AG09319 (cell line): ENCODE measurements at regions not wholly inside any gene's neighbourhood (a gene's known extent, or its start where the extent isn't known, plus 50 kb on each side); places are given as distances from the start of the nearest gene placed in this dataset.

ENCODE experiments used
- DNase-seq: peaks from one replicate; pipeline ENCODE4 v3.0.0-alpha.2; 2010; ENCODE audit warnings: low read depth; ENCODE audit errors: extremely low read depth
- CTCF ChIP-seq: IDR thresholded peaks from 2 replicates; pipeline ENCODE4 v1.5.1; 2011; ENCODE audit warnings: low read depth, mild to moderate bottlenecking, inconsistent platforms, low read length, moderate library complexity

- TF ChIP-seq CTCF, result no peak
- no peak for DNase-seq
Measured at GRCh38 chr18:50444539-50444938, 69.7 kb downstream of the SKA1 start.

GRCh38 chr18:50446629-50447028, 71.8 kb downstream of the SKA1 start:
- no peak for TF ChIP-seq CTCF
- DNase-seq, result no peak

GRCh38 chr18:50447102-50447741, 72.4 kb downstream of the SKA1 start:
- TF ChIP-seq CTCF, result no peak
- DNase-seq, result no peak

GRCh38 chr18:50447952-50448351, 73.1 kb downstream of the SKA1 start:
- TF ChIP-seq CTCF, result no peak
- no peak for DNase-seq

GRCh38 chr18:50451100-50451842, 76.4 kb downstream of the SKA1 start:
- TF ChIP-seq CTCF, result no peak
- no peak for DNase-seq

- TF ChIP-seq CTCF, result no peak
- no peak for DNase-seq
Measured at GRCh38 chr18:50453014-50453680, 78.3 kb downstream of the SKA1 start.

GRCh38 chr18:50453732-50454131, 78.9 kb downstream of the SKA1 start:
- DNase-seq, result no peak
- no peak for TF ChIP-seq CTCF
